Suprapubic skin (tissue), 3 donors: ENCODE measurements at regions not wholly inside any gene's neighbourhood (a gene's known extent, or its start where the extent isn't known, plus 50 kb on each side); places are given as distances from the start of the nearest gene placed in this dataset.

Source experiments
- CTCF ChIP-seq, 2 donors: fragments of 200-600 bp in 1 of 2; fragments of 450-650 bp in 1 of 2; sonication (generic) in 1 of 2; IDR thresholded peaks; one replicate each; pipeline ENCODE4 v1.5.1; 2016 to 2019; ENCODE audit warnings: antibody characterized with exemption in 2 of 2, mild to moderate bottlenecking in 1 of 2, moderate library complexity in 1 of 2
- POLR2A ChIP-seq, 2 donors: fragments of 450-650 bp; IDR thresholded peaks; one replicate each; pipeline ENCODE4 v1.6.1; 2017; ENCODE audit warnings: antibody characterized with exemption in 2 of 2, mild to moderate bottlenecking in 2 of 2, moderate library complexity in 2 of 2

GRCh38 chr5:133697536-133698258 lies 85.4 kb upstream of the FSTL4 start:
- TF ChIP-seq CTCF (IDR thresholded peaks at IDR 0.05) (no peak), POLR2A (IDR thresholded peaks at IDR 0.05) (no peak)
